Nephron (organoid): ENCODE measurements at regions not wholly inside any gene's neighbourhood (a gene's known extent, or its start where the extent isn't known, plus 50 kb on each side); places are given as distances from the start of the nearest gene placed in this dataset.

Source experiments
- H3K27ac Mint-ChIP-seq, 3 experiments: 2 replicates each; pipeline ENCODE4 v1.8.0; 2020; ENCODE audit warnings: mixed read lengths in 3 of 3, mild to moderate bottlenecking in 2 of 3, moderate library complexity in 1 of 3
- H3K27me3 Mint-ChIP-seq: 2 replicates; pipeline ENCODE4 v1.8.0; 2021; ENCODE audit warnings: low read depth, mild to moderate bottlenecking, moderate library complexity, mixed read lengths
- H3K36me3 Mint-ChIP-seq: 2 replicates; pipeline ENCODE4 v1.8.0; 2020; ENCODE audit warnings: low read depth, mixed read lengths
- H3K4me1 Mint-ChIP-seq: 2 replicates; pipeline ENCODE4 v1.8.0; 2020; ENCODE audit warnings: mixed read lengths
- H3K4me3 Mint-ChIP-seq, 3 experiments: 2 replicates each; pipeline ENCODE4 v1.8.0; 2020; ENCODE audit warnings: mild to moderate bottlenecking in 3 of 3, mixed read lengths in 3 of 3, moderate library complexity in 2 of 3
- H3K9me3 Mint-ChIP-seq: 2 replicates; pipeline ENCODE4 v1.8.0; 2020; ENCODE audit warnings: mixed read lengths
- TF ChIP-seq, protein P1 (sequence below), 3 experiments: fragments of 200-600 bp; sonication (generic); IDR thresholded peaks; one replicate each; pipeline ENCODE4 v1.5.0; 2021; ENCODE audit warnings: antibody characterized with exemption in 3 of 3; ENCODE audit not compliant: unreplicated experiment in 3 of 3

DNA sequence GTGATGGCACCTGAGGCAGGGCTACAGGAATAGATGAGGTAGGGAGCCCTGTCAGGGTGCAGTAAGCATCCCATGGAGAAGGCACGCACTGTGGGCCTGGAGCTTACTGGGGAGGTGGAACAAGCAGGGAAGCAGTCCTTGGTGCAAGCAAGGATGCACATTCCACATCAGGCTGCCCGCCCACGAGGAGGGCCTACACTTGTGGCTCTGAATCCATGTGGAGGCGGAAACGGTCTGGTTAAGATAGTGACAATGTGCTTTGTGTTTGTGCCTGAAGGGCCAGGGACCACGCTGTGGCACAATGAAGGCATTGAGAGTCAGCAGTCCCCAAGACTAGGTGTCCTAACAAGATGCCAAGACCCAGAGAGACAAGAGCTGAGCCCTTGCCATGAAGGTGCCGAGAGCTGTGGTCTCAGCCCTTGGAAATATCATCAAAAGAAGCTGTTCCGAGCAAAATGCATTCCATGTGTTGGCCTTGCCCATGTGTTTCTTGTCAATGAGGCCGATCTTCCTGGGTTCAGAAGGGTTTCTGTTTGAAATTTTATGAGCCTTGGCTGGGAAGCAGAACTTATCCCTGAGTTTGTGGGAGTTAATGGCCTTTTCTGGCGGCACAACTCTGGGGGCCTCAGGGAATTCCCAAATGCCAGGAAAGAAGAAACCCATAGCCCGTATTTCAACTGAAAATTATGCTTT lies 111.9 kb downstream of the NGF start:
- H3K27me3 Mint-ChIP-seq = peaks cover 3% of the 10 kb centered on the region
- TF ChIP-seq, protein P1, sequence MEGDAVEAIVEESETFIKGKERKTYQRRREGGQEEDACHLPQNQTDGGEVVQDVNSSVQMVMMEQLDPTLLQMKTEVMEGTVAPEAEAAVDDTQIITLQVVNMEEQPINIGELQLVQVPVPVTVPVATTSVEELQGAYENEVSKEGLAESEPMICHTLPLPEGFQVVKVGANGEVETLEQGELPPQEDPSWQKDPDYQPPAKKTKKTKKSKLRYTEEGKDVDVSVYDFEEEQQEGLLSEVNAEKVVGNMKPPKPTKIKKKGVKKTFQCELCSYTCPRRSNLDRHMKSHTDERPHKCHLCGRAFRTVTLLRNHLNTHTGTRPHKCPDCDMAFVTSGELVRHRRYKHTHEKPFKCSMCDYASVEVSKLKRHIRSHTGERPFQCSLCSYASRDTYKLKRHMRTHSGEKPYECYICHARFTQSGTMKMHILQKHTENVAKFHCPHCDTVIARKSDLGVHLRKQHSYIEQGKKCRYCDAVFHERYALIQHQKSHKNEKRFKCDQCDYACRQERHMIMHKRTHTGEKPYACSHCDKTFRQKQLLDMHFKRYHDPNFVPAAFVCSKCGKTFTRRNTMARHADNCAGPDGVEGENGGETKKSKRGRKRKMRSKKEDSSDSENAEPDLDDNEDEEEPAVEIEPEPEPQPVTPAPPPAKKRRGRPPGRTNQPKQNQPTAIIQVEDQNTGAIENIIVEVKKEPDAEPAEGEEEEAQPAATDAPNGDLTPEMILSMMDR (IDR thresholded peaks at IDR 0.05; ENCODE audit: unreplicated experiment in 3 of 3) = no peak

DNA sequence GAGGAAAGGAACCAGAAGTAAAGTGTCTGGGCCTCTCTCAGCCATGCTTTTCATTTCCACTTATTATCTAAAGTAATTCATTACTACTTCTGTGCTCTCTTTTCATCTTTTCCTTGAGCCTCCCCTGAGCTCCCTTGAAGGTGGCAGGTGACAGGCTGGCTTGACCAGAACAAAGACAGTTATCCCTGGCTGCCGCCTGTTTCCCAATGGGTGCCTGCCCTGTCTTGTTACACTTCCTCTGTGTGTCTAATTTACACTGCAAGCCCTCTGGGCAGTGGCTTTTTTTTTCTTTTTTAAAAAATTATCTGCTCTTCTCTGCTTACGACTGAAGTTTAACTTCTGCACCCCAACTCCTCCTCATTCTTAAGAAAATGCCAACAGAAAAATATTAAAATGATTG lies 113.4 kb downstream of the NGF start:
- no peaks in the 10 kb centered on the region for H3K9me3 Mint-ChIP-seq
- H3K27ac Mint-ChIP-seq = peak overlapping the region in 1 of 3 experiments; percentile 28
- TF ChIP-seq, protein P1 (IDR thresholded peaks at IDR 0.05; ENCODE audit: unreplicated experiment in 3 of 3) = no peak
- no peak overlapping the region for H3K4me3 Mint-ChIP-seq
- no peaks in the 10 kb centered on the region for H3K36me3 Mint-ChIP-seq
- H3K4me1 Mint-ChIP-seq = peaks cover 12% of the 10 kb centered on the region
- H3K27me3 Mint-ChIP-seq = peaks cover 3% of the 10 kb centered on the region

More for the DNA sequence above, 111.9 kb downstream of the NGF start:
- Mint-ChIP-seq H3K27ac (peak overlapping the region in 2 of 3 experiments; percentile 24 to 40), H3K36me3 (no peaks in the 10 kb centered on the region), H3K4me3 (no peak overlapping the region), H3K9me3 (no peaks in the 10 kb centered on the region), H3K4me1 (peaks cover 12% of the 10 kb centered on the region)

DNA sequence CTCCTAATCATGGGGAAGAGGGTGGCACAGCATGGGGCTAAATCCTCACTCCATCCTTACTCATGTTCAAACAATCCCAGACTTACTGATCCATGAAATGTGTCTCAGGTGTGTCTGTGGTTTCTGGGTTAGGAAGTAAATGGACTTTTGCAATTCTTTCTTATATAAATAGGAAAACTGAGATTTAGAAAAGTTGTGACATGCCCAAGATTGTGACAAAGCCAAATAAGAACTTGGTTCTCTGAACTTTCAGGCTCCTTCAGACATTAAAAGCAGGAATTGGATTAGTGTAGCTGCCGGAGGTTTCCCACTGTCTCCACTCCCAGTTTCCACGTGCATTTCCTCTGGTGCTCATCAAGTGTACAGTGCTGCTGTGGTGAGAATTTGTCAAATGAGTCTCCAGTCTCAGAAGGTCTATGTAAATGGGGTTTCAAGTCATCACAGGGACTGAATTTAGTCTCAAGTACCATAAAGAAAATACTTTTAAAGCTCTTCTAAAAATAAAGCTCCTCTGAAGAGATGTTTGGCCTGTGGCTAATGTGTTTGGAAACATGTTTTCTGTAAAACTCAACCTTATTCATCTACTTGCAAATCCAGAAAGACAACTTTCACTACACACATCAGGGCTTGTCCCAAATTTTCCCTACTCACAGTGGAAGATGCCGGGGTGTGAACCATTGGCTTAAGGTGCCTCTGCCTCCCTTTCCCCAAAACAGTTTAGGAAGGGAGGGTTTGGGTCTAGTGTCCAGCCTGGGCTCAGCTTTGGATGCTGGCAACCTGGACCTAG lies 115.2 kb downstream of the NGF start:
- no peaks in the 10 kb centered on the region for H3K9me3 Mint-ChIP-seq
- H3K36me3 Mint-ChIP-seq = no peaks in the 10 kb centered on the region
- no peak overlapping the region for H3K27ac Mint-ChIP-seq
- H3K4me3 Mint-ChIP-seq = no peak overlapping the region
- TF ChIP-seq, protein P1 (IDR thresholded peaks at IDR 0.05; ENCODE audit: unreplicated experiment in 3 of 3) = no peak
- H3K27me3 Mint-ChIP-seq = peaks cover 3% of the 10 kb centered on the region
- peaks cover 12% of the 10 kb centered on the region for H3K4me1 Mint-ChIP-seq

DNA sequence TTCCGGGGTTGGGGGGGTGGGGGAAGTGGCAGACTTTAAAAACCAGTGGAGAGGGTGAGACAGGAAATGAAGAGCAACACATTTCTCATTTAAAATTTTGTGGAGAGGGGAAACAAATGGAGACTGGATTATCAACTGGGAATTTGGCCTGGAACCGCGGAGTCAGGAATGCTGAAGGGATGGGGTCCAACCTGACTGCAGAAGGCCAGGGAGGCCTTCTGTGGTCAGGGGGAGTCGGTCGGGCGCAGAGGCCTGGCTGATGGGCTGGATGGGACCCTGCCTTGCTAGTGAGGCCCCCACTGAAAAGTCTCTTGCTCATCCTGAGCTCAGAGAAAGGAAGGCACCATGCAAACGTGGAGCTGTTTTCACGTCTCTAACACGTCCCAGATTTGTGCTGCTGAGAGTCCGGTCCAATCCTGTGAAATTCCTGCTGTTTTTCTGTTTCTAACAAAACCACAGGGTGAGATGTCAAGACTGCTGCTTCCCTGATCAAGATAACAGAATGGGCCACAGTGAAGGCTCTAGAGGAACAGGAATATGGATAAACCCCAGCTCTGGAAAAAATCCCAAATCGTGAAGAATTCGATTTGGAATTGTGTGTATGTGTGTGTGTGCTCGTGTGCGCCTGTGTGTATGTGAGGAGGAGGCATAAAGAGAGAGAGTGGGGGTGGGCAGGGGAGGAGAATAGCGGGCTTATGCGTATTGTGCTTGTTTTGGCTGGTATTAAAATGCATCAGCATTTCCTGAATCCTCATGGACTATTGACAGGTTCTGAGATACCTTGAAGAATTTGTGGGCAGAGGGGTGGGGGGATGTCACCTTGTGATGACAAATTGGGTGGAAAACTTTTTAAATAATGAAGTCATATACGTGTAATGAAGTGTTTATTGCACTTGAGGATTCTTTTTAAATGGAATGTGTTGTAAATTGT lies 117.4 kb downstream of the NGF start:
- Mint-ChIP-seq H3K4me3 (no peak overlapping the region), H3K27ac (no peak overlapping the region), H3K27me3 (peaks cover 3% of the 10 kb centered on the region), H3K36me3 (no peaks in the 10 kb centered on the region), H3K9me3 (no peaks in the 10 kb centered on the region), H3K4me1 (peaks cover 12% of the 10 kb centered on the region)
- TF ChIP-seq, protein P1 (IDR thresholded peaks at IDR 0.05; ENCODE audit: unreplicated experiment in 3 of 3) = no peak

DNA sequence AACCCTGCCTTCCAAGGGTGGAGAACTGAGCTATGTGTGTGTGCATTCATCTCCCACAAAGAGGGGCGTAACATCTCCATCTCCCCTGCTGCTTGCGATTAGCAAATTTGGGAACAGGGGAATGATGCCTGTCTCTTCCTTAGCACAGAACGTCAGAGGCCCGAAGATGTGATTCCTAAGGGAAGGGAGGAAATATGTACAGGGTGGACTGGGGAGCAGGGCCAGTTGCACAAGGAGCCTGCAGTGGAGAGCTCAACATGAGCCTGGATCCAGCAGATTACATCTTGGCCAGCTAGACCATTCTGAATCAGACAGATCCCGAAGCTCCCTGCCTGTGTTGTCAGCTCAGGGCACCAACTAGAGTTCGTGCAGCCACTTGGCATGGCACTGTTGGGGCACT lies 118.1 kb downstream of the NGF start:
- TF ChIP-seq, protein P1 (IDR thresholded peaks at IDR 0.05; ENCODE audit: unreplicated experiment in 3 of 3) = no peak
- H3K36me3 Mint-ChIP-seq = no peaks in the 10 kb centered on the region
- peaks cover 3% of the 10 kb centered on the region for H3K27me3 Mint-ChIP-seq
- no peak overlapping the region for H3K4me3 Mint-ChIP-seq
- no peaks in the 10 kb centered on the region for H3K9me3 Mint-ChIP-seq
- no peak overlapping the region for H3K27ac Mint-ChIP-seq
- peaks cover 11% of the 10 kb centered on the region for H3K4me1 Mint-ChIP-seq
